ENCODE measurements at regions not wholly inside any gene's neighbourhood (a gene's known extent, or its start where the extent isn't known, plus 50 kb on each side); places are given as distances from the start of the nearest gene placed in this dataset.

GRCh38 chr2:11045294-11045693, 110.0 kb upstream of the SLC66A3 start:
- Histone ChIP-seq H3K4me1 (ENCODE audit: control insufficient read depth, insufficient read depth, low read length) (no peaks in the 10 kb centered on the region), H2BK20ac (ENCODE audit: low read depth, low read length) (no peak overlapping the region), H3K4me3 (ENCODE audit: insufficient read depth, low read depth, low read length) (no peak overlapping the region), H3K79me1 (ENCODE audit: low read depth in 1 of 2, low read length in 2 of 2) (no peaks in the 10 kb centered on the region), H2AFZ (replicated peaks; ENCODE audit: low read length, poor library complexity) (no peak overlapping the region), H3K9me3 (ENCODE audit: control insufficient read depth, insufficient read depth, low read length) (no peaks in the 10 kb centered on the region), H2AK9ac (replicated peaks; ENCODE audit: low read depth, low read length, poor library complexity) (no peak overlapping the region), H4K5ac (ENCODE audit: low read depth, low read length) (no peak overlapping the region), H3K36me3 (ENCODE audit: control insufficient read depth, insufficient read depth, low read length) (no peaks in the 10 kb centered on the region), H2BK5ac (ENCODE audit: low read depth, low read length, poor library complexity, severe bottlenecking) (no peak overlapping the region), H3K56ac (ENCODE audit: extremely low read depth, insufficient read depth, low read length) (no peak overlapping the region), H4K8ac (ENCODE audit: low read depth in 2 of 2, low read length in 2 of 2) (no peak overlapping the region), H3K27me3 (ENCODE audit: control insufficient read depth, insufficient read depth, low read length) (peaks cover 22% of the 10 kb centered on the region), H3K14ac (replicated peaks; ENCODE audit: low read depth, low read length) (no peak overlapping the region), H4K20me1 (ENCODE audit: insufficient read depth, low read length) (no peaks in the 10 kb centered on the region), H2BK15ac (ENCODE audit: low read depth, low read length) (no peak overlapping the region), H2AK5ac (ENCODE audit: low read depth, low read length) (no peak overlapping the region), H3K9ac (ENCODE audit: low read depth, low read length) (no peak overlapping the region), H2BK120ac (ENCODE audit: low read depth, low read length) (no peak overlapping the region), H3K18ac (ENCODE audit: low read depth, low read length) (no peak overlapping the region), H3K4ac (ENCODE audit: low read depth, low read length) (no peak overlapping the region), H3K9me1 (ENCODE audit: insufficient read depth, low read length) (no peaks in the 10 kb centered on the region), H3K27ac (ENCODE audit: insufficient read depth, low read length) (no peak overlapping the region), H4K91ac (ENCODE audit: insufficient read depth, low read depth, low read length) (no peak overlapping the region), H3K4me2 (ENCODE audit: low read depth, low read length) (no peak overlapping the region), H3K23ac (ENCODE audit: low read depth, low read length) (no peak overlapping the region)
- dilution Hi-C loops (cut with HindIII; ENCODE audit: low sequenced_read_pairs, unreplicated experiment), result no loop called here
- ATAC-seq (ENCODE audit: low read depth) (no peak), DNase-seq (no peak)
- intact Hi-C loops (cut with micrococcal nuclease), result no loop called here
- WGBS, 2 experiments (ENCODE audit: extremely low coverage in 2 of 2, insufficient read length in 1 of 2), result no CpG with 5 or more reads among the region's 7 CpGs
- ChIA-PET POLR2A (ENCODE audit: unreplicated experiment) (interaction anchor here (0.6 kb wide), 1 partner anchor 74 kb away, joined by 6 read pairs; no protein-coding TSS in a partner anchor), CTCF (no interaction called here)
- BruUV-seq (replicated peaks), result no TSS peak
- TF ChIP-seq SMC3 (IDR thresholded peaks at IDR 0.05; ENCODE audit: low read depth, low read length) (no peak), MAFK (IDR thresholded peaks at IDR 0.05; ENCODE audit: low read depth, low read length) (no peak), NFE2L2 (IDR thresholded peaks at IDR 0.05; ENCODE audit: low read depth, low read length) (no peak), CTCF (conservative IDR thresholded peaks at IDR 0.05; ENCODE audit: low read depth, low read length) (no peak), USF2 (IDR thresholded peaks at IDR 0.05; ENCODE audit: low read depth, low read length) (no peak), POLR2A (IDR thresholded peaks at IDR 0.05; ENCODE audit: low read depth, low read length) (no peak), BHLHE40 (IDR thresholded peaks at IDR 0.05; ENCODE audit: low read depth, low read length) (no peak)
- in situ Hi-C loops (cut with MboI; ENCODE audit: low sequenced_read_pairs), result no loop called here
